GM23338 (cell line): ENCODE measurements at regions not wholly inside any gene's neighbourhood (a gene's known extent, or its start where the extent isn't known, plus 50 kb on each side); places are given as distances from the start of the nearest gene placed in this dataset.

Experiments used
- CREB1 ChIP-seq: fragments of 250-450 bp; sonication (Bioruptor Pico); IDR thresholded peaks from 2 replicates; pipeline ENCODE4 v1.5.0; 2020; ENCODE audit warnings: low read depth, mild to moderate bottlenecking, moderate library complexity
- CTCF ChIP-seq, 2 experiments: fragments of 200-600 bp in 1 of 2; sonication (generic) in 1 of 2; conservative IDR thresholded peaks; 2 replicates each; pipeline versions ENCODE4 v1.5.1 to v1.6.1; 2016 to 2017; ENCODE audit warnings: antibody characterized with exemption in 2 of 2, low read depth in 2 of 2, mild to moderate bottlenecking in 2 of 2, moderate library complexity in 1 of 2
- ETS1 ChIP-seq: IDR thresholded peaks from 2 replicates; pipeline ENCODE4 v1.6.1; 2016; ENCODE audit warnings: antibody characterized with exemption
- EZH2 ChIP-seq: fragments of 200-600 bp; sonication (generic); IDR thresholded peaks from one replicate; pipeline ENCODE4 v1.8.0; 2017; ENCODE audit warnings: antibody characterized with exemption, mild to moderate bottlenecking, low read depth; ENCODE audit not compliant: unreplicated experiment
- EZH2phosphoT487 ChIP-seq: fragments of 200-600 bp; sonication (generic); IDR thresholded peaks from one replicate; pipeline ENCODE4 v1.8.1; 2018; ENCODE audit warnings: antibody characterized with exemption; ENCODE audit not compliant: unreplicated experiment
- JUNB ChIP-seq: IDR thresholded peaks from one replicate; pipeline ENCODE4 v1.6.1; 2016; ENCODE audit warnings: antibody characterized with exemption; ENCODE audit not compliant: unreplicated experiment
- POLR2AphosphoS5 ChIP-seq: IDR thresholded peaks from 2 replicates; pipeline ENCODE4 v1.6.1; 2016; ENCODE audit warnings: antibody characterized with exemption, low read depth
- STAT1 ChIP-seq: IDR thresholded peaks from one replicate; pipeline ENCODE4 v1.6.1; 2016; ENCODE audit warnings: antibody characterized with exemption; ENCODE audit not compliant: unreplicated experiment
- ZNF114 ChIP-seq: fragments of 250-450 bp; sonication (Bioruptor Pico); IDR thresholded peaks from 2 replicates; pipeline ENCODE4 v1.5.0; 2020; ENCODE audit warnings: mild to moderate bottlenecking, moderate library complexity
- ZNF331 ChIP-seq: fragments of 250-450 bp; sonication (Bioruptor Pico); IDR thresholded peaks from 2 replicates; pipeline ENCODE4 v1.5.0; 2020; ENCODE audit warnings: low read depth, mild to moderate bottlenecking, moderate library complexity
- ZNF462 ChIP-seq: fragments of 250-450 bp; sonication (Bioruptor Pico); IDR thresholded peaks from 2 replicates; pipeline ENCODE4 v1.5.0; 2020; ENCODE audit warnings: mild to moderate bottlenecking, moderate library complexity

GRCh38 chr16:35187665-35188225, 1728.3 kb downstream of the TP53TG3F start (continued):
- no peak for TF ChIP-seq ZNF462 (CRISPR knock-in tag)
- TF ChIP-seq EZH2: no peak
- no peak for TF ChIP-seq CREB1
- TF ChIP-seq ETS1: no peak
- no peak for TF ChIP-seq EZH2phosphoT487
- TF ChIP-seq JUNB: no peak
- no peak for TF ChIP-seq POLR2AphosphoS5
- TF ChIP-seq STAT1: no peak
- no peak for TF ChIP-seq ZNF114 (CRISPR knock-in tag)
- TF ChIP-seq CTCF (conservative IDR thresholded peaks at IDR 0.05; ENCODE audit: low read depth in 2 of 2): no peak
- TF ChIP-seq ZNF331 (CRISPR knock-in tag): no peak
